ENCODE measurements at regions not wholly inside any gene's neighbourhood (a gene's known extent, or its start where the extent isn't known, plus 50 kb on each side); places are given as distances from the start of the nearest gene placed in this dataset.
A peak's percentile ranks its signal among the peaks of the same experiment; 100 is the strongest.

- Histone ChIP-seq H3K4me2 (no peak overlapping the region), H3K4me1 (ENCODE audit: insufficient read depth) (peaks cover 40% of the 10 kb centered on the region), H3K4me3 (no peak overlapping the region), H3K27me3 (no peaks in the 10 kb centered on the region), H2AFZ (no peak overlapping the region), H4K20me1 (ENCODE audit: insufficient read depth, poor library complexity, severe bottlenecking) (no peaks in the 10 kb centered on the region), H3K9me2 (replicated peaks; ENCODE audit: insufficient read depth) (no peaks in the 10 kb centered on the region), H3K27ac (peak overlapping the region; percentile 90), H3K79me2 (no peaks in the 10 kb centered on the region), H3K9me3 (ENCODE audit: low read depth) (no peaks in the 10 kb centered on the region), H3K36me3 (replicated peaks; ENCODE audit: insufficient read depth, low read depth) (no peaks in the 10 kb centered on the region)
- no peak for DNase-seq (ENCODE audit: low spot score)
- WGBS (ENCODE audit: low lambda C conversion rate, missing lambda C conversion rate), result 90% methylated on average over 18 of the region's 18 CpGs
- no peak for TF ChIP-seq EZH2 (IDR thresholded peaks at IDR 0.05; ENCODE audit: borderline replicate concordance)
- TF ChIP-seq EZH2phosphoT487 (IDR thresholded peaks at IDR 0.05; ENCODE audit: low read depth, severe bottlenecking, unreplicated experiment), result no peak
- TF ChIP-seq CTCF (IDR thresholded peaks at IDR 0.05; ENCODE audit: poor library complexity), result no peak
Measured at GRCh38 chr1:8200317-8201115, 117.4 kb upstream of the SLC45A1 start.

GRCh38 chr1:8198522-8198921 is 119.4 kb upstream of the SLC45A1 start:
- Histone ChIP-seq H3K27me3 (no peaks in the 10 kb centered on the region), H3K4me3 (no peak overlapping the region), H3K9me2 (replicated peaks; ENCODE audit: insufficient read depth) (no peaks in the 10 kb centered on the region), H3K4me2 (no peak overlapping the region), H3K27ac (no peak overlapping the region), H3K4me1 (ENCODE audit: insufficient read depth) (peaks cover 27% of the 10 kb centered on the region), H3K9me3 (ENCODE audit: low read depth) (no peaks in the 10 kb centered on the region), H3K79me2 (no peaks in the 10 kb centered on the region), H2AFZ (no peak overlapping the region), H4K20me1 (ENCODE audit: insufficient read depth, poor library complexity, severe bottlenecking) (no peaks in the 10 kb centered on the region), H3K36me3 (replicated peaks; ENCODE audit: insufficient read depth, low read depth) (no peaks in the 10 kb centered on the region)
- no peak for DNase-seq (ENCODE audit: low spot score)
- TF ChIP-seq EZH2 (IDR thresholded peaks at IDR 0.05; ENCODE audit: borderline replicate concordance) (no peak), EZH2phosphoT487 (IDR thresholded peaks at IDR 0.05; ENCODE audit: low read depth, severe bottlenecking, unreplicated experiment) (no peak), CTCF (IDR thresholded peaks at IDR 0.05; ENCODE audit: poor library complexity) (no peak)
- WGBS (ENCODE audit: low lambda C conversion rate, missing lambda C conversion rate), result 98% methylated on average over 6 of the region's 6 CpGs

GRCh38 chr1:8197493-8198282 is 120.2 kb upstream of the SLC45A1 start:
- Histone ChIP-seq H3K4me2 (no peak overlapping the region), H3K79me2 (no peaks in the 10 kb centered on the region), H2AFZ (no peak overlapping the region), H3K4me3 (no peak overlapping the region), H3K27me3 (no peaks in the 10 kb centered on the region), H3K4me1 (ENCODE audit: insufficient read depth) (peaks cover 19% of the 10 kb centered on the region), H3K9me3 (ENCODE audit: low read depth) (no peaks in the 10 kb centered on the region), H3K36me3 (replicated peaks; ENCODE audit: insufficient read depth, low read depth) (no peaks in the 10 kb centered on the region), H3K27ac (no peak overlapping the region), H4K20me1 (ENCODE audit: insufficient read depth, poor library complexity, severe bottlenecking) (no peaks in the 10 kb centered on the region), H3K9me2 (replicated peaks; ENCODE audit: insufficient read depth) (no peaks in the 10 kb centered on the region)
- peak; percentile 82 for DNase-seq (ENCODE audit: low spot score)
- 48% methylated on average over 20 of the region's 20 CpGs for WGBS (ENCODE audit: low lambda C conversion rate, missing lambda C conversion rate)
- TF ChIP-seq EZH2phosphoT487 (IDR thresholded peaks at IDR 0.05; ENCODE audit: low read depth, severe bottlenecking, unreplicated experiment) (no peak), CTCF (IDR thresholded peaks at IDR 0.05; ENCODE audit: poor library complexity) (no peak), EZH2 (IDR thresholded peaks at IDR 0.05; ENCODE audit: borderline replicate concordance) (no peak)

All from hepatocyte (in vitro differentiated cells).